Bronchial epithelial cell (primary cell): ENCODE measurements at regions not wholly inside any gene's neighbourhood (a gene's known extent, or its start where the extent isn't known, plus 50 kb on each side); places are given as distances from the start of the nearest gene placed in this dataset.

ENCODE experiments used
- DNase-seq: peaks from one replicate; pipeline ENCODE4 v3.0.0-alpha.2; 2010; ENCODE audit warnings: low read depth
- FAIRE-seq: peaks from 2 replicates; lab custom pipeline; 2011; peaks lifted over from hg19 to GRCh38; lab: Jason Lieb, UNC
- H3K27me3 ChIP-seq: 2 replicates; pipeline ENCODE4 v1.5.1; 2011; ENCODE audit warnings: low read length; ENCODE audit not compliant: control insufficient read depth, insufficient read depth
- H3K36me3 ChIP-seq: 2 replicates; pipeline ENCODE4 v1.5.1; 2011; ENCODE audit warnings: low read length; ENCODE audit not compliant: control insufficient read depth, insufficient read depth
- H3K4me3 ChIP-seq: 2 replicates; pipeline ENCODE4 v1.5.1; 2011; ENCODE audit warnings: mild to moderate bottlenecking, low read depth, low read length, control low read depth
- TF ChIP-seq, protein P1 (sequence below): IDR thresholded peaks from 2 replicates; pipeline ENCODE4 v1.5.1; 2011; ENCODE audit warnings: mild to moderate bottlenecking, moderate library complexity, low read length, control low read depth, inconsistent platforms; ENCODE audit not compliant: insufficient read depth, severe bottlenecking

DNA sequence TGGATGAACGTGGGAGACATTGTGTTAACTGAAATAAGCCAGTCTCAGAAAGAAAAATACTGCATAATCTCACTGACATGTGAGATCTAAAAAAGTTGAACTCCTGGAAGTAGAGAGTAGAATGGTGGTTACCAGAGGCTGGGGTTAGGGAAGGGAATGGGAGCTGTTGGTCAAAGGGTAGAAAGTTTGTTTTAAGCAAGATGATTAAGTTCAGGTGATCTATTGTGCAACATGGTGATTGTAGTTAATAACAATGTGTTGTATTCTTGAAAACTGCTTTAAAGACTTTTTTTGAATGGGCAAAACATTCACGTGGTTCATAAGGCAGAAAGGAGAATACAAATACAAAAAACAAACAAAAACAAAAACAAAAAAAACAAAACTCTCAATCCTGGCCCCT, 460.4 kb upstream of the TBX3 start:
- Histone ChIP-seq H3K36me3 (no peaks in the 10 kb centered on the region), H3K27me3 (no peaks in the 10 kb centered on the region), H3K4me3 (no peak overlapping the region)
- TF ChIP-seq, protein P1, sequence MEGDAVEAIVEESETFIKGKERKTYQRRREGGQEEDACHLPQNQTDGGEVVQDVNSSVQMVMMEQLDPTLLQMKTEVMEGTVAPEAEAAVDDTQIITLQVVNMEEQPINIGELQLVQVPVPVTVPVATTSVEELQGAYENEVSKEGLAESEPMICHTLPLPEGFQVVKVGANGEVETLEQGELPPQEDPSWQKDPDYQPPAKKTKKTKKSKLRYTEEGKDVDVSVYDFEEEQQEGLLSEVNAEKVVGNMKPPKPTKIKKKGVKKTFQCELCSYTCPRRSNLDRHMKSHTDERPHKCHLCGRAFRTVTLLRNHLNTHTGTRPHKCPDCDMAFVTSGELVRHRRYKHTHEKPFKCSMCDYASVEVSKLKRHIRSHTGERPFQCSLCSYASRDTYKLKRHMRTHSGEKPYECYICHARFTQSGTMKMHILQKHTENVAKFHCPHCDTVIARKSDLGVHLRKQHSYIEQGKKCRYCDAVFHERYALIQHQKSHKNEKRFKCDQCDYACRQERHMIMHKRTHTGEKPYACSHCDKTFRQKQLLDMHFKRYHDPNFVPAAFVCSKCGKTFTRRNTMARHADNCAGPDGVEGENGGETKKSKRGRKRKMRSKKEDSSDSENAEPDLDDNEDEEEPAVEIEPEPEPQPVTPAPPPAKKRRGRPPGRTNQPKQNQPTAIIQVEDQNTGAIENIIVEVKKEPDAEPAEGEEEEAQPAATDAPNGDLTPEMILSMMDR = no peak
- DNase-seq = peak; percentile 15
- FAIRE-seq = no peak

DNA sequence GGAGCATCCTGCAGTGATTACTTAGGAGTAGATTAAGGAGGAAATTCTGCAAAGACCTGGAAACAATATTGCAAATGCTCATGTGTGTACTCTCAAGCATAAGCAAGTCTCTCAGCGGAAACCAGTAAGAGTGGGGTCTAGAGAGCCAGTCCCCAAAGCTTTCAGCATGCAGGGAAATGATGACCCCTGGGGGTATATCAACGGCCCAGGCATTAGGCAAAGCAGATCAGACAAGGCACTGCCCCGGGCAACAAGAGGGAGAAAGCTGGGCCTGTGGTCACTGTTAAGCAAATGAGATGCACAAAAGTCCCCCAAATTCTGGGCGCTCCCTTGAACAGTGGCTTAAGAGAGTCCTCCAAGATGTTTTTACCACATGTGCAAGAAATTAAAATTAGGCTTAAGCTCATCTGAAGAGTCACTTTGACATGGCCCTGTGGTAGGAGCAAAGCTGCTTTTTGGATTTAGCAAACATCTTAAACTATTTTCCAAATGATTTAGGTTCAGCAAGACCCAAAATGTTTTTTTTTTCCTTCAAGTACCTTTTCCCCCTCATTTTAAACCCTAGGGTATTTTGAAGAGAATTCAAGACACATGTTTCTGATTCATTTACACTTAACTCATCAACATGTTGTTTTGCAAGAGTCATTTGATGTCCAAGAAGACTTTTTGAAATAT, 457.1 kb upstream of the TBX3 start:
- TF ChIP-seq, protein P1 = no peak
- DNase-seq = no peak
- FAIRE-seq = no peak
- no peaks in the 10 kb centered on the region for H3K27me3 ChIP-seq
- no peaks in the 10 kb centered on the region for H3K36me3 ChIP-seq
- H3K4me3 ChIP-seq = no peak overlapping the region

DNA sequence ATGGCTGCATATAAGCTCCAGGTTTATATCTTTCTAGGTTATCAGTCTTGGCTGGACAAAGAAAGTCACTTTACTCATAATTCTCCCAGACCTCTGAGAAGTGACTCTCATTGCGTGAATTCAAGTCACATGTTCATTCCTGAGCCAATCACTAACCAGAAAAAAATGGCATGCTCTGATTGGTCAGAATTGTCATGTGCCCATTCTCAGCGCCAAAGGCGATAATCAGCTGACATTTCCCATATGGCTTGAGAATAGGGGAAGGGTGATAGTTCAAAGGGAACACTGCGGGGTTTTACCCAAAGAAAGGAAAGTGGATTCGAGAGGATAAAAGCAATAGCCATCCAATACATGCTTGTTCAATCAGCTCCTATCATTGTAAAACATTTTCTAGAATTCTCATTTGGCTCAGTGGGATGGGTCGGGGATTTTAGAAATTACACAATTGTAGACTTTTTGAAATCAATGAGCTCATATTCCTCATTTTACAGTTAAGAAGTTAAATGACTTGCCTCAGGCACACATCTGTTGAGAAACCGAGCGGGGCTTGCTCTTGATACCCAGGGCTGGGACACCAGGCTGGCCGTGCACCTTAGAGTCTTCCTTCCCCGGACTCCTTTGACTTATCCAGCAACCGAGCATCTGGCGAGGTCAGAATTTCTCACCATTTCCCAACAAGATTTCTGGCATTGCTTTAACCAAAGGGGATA, 454.0 kb upstream of the TBX3 start:
- TF ChIP-seq, protein P1 = no peak
- FAIRE-seq = no peak
- Histone ChIP-seq H3K27me3 (no peaks in the 10 kb centered on the region), H3K36me3 (no peaks in the 10 kb centered on the region), H3K4me3 (no peak overlapping the region)
- no peak for DNase-seq

DNA sequence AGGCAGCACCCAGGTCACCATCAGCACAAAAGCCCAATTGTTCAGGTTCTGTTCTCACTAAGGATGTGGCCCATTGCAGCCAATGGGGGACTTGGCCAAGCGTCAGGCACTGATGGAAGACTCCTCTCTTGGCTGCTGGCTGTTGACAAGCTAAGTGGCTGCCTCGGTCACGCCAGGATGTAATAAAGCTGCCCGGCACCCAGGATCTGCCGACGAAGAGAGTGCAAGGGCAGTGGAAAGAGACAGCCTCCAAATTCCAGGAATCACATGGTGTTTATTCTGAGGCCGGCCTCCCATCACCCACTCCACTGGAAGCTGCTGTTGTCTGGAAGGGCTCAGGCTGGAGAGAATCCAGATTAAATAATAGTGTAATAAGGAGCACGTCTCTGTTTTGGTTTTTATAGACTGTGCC, 451.8 kb upstream of the TBX3 start:
- Histone ChIP-seq H3K36me3 (no peaks in the 10 kb centered on the region), H3K27me3 (no peaks in the 10 kb centered on the region), H3K4me3 (no peak overlapping the region)
- FAIRE-seq (no peak), DNase-seq (no peak)
- TF ChIP-seq, protein P1 = no peak

DNA sequence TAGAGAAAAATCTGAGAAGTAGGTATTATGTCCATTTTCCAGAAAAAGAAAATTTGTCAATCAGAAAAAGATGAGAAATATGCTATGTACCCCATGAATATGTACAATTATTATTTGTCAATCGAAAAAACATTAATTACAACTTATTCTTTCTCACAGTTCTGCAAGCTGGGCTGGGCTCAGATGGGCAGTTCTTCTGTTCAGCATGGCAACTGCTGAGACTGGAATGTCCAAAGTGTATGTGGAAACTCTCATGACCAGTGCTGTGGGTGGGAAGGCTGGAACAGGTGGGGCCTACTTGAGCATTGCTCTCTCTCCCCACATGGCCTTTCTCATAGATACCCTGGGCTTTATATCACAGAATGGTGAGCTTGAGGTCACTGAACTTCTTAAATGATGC, 450.3 kb upstream of the TBX3 start:
- no peak for FAIRE-seq

More for the DNA sequence above, 450.3 kb upstream of the TBX3 start:
- Histone ChIP-seq H3K36me3 (no peaks in the 10 kb centered on the region), H3K4me3 (no peak overlapping the region), H3K27me3 (no peaks in the 10 kb centered on the region)
- no peak for DNase-seq
- TF ChIP-seq, protein P1 = no peak
